ENCODE measurements at regions not wholly inside any gene's neighbourhood (a gene's known extent, or its start where the extent isn't known, plus 50 kb on each side); places are given as distances from the start of the nearest gene placed in this dataset.

- TF ChIP-seq, protein P1, sequence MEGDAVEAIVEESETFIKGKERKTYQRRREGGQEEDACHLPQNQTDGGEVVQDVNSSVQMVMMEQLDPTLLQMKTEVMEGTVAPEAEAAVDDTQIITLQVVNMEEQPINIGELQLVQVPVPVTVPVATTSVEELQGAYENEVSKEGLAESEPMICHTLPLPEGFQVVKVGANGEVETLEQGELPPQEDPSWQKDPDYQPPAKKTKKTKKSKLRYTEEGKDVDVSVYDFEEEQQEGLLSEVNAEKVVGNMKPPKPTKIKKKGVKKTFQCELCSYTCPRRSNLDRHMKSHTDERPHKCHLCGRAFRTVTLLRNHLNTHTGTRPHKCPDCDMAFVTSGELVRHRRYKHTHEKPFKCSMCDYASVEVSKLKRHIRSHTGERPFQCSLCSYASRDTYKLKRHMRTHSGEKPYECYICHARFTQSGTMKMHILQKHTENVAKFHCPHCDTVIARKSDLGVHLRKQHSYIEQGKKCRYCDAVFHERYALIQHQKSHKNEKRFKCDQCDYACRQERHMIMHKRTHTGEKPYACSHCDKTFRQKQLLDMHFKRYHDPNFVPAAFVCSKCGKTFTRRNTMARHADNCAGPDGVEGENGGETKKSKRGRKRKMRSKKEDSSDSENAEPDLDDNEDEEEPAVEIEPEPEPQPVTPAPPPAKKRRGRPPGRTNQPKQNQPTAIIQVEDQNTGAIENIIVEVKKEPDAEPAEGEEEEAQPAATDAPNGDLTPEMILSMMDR (IDR thresholded peaks at IDR 0.05), result no peak
- no peak for TF ChIP-seq POLR2A (IDR thresholded peaks at IDR 0.05)
- no peak for TF ChIP-seq EP300 (IDR thresholded peaks at IDR 0.05)
Measured at GRCh38 chr2:10981941-10982431, 70.3 kb downstream of the KCNF1 start.

Data from ovary (tissue), 3 donors.